H9 (cell line): ENCODE measurements at regions not wholly inside any gene's neighbourhood (a gene's known extent, or its start where the extent isn't known, plus 50 kb on each side); places are given as distances from the start of the nearest gene placed in this dataset.

Experiments
- DNase-seq: peaks from one replicate; pipeline ENCODE4 v3.0.0-alpha.2; 2017
- H2AFZ ChIP-seq: one replicate; pipeline ENCODE4 v1.6.1; 2013; ENCODE audit warnings: mild to moderate bottlenecking, low read length, control low read depth, moderate library complexity
- H2AK5ac ChIP-seq: 2 replicates; pipeline ENCODE4 v1.6.1; 2013; ENCODE audit warnings: low read length, control low read depth, mixed read lengths; ENCODE audit not compliant: insufficient read length
- H2BK120ac ChIP-seq: one replicate; pipeline ENCODE4 v1.6.1; 2013; ENCODE audit warnings: low read depth, mild to moderate bottlenecking, low read length, control low read depth, inconsistent platforms; ENCODE audit not compliant: poor library complexity, severe bottlenecking
- H2BK12ac ChIP-seq: 2 replicates; pipeline ENCODE4 v1.6.1; 2013; ENCODE audit warnings: low read length, control low read depth, mixed read lengths, low read depth; ENCODE audit not compliant: insufficient read length
- H2BK15ac ChIP-seq: 2 replicates; pipeline ENCODE4 v1.6.1; 2013; ENCODE audit warnings: low read depth, low read length, control low read depth
- H2BK20ac ChIP-seq: one replicate; pipeline ENCODE4 v1.6.1; 2013; ENCODE audit warnings: low read depth, mild to moderate bottlenecking, low read length, control low read depth, inconsistent platforms; ENCODE audit not compliant: poor library complexity, severe bottlenecking
- H2BK5ac ChIP-seq: 2 replicates; pipeline ENCODE4 v1.6.1; 2013; ENCODE audit warnings: low read length, control low read depth, mixed read lengths; ENCODE audit not compliant: insufficient read length
- H3K14ac ChIP-seq: 2 replicates; pipeline ENCODE4 v1.6.1; 2013; ENCODE audit warnings: low read length, control low read depth; ENCODE audit not compliant: insufficient read depth
- H3K18ac ChIP-seq: 2 replicates; pipeline ENCODE4 v1.6.1; 2013; ENCODE audit warnings: low read depth, mild to moderate bottlenecking, mixed read lengths, low read length, control low read depth; ENCODE audit not compliant: insufficient read length
- H3K23ac ChIP-seq: 2 replicates; pipeline ENCODE4 v1.6.1; 2013; ENCODE audit warnings: low read length, control low read depth, mixed read lengths, low read depth; ENCODE audit not compliant: insufficient read length
- H3K23me2 ChIP-seq: 2 replicates; pipeline ENCODE4 v1.6.1; 2013; ENCODE audit warnings: low read depth, mild to moderate bottlenecking, mixed read lengths, low read length, control low read depth; ENCODE audit not compliant: insufficient read length, poor library complexity, severe bottlenecking
- H3K27ac ChIP-seq: 2 replicates; pipeline ENCODE4 v1.5.1; 2013; ENCODE audit warnings: low read length, control low read depth, mixed read lengths, low read depth; ENCODE audit not compliant: insufficient read length
- H3K27me3 ChIP-seq: 2 replicates; pipeline ENCODE4 v1.6.1; 2013; ENCODE audit warnings: low read length, control low read depth, inconsistent platforms; ENCODE audit not compliant: insufficient read depth
- H3K4ac ChIP-seq: 2 replicates; pipeline ENCODE4 v1.6.1; 2013; ENCODE audit warnings: low read depth, mild to moderate bottlenecking, control low read depth, inconsistent platforms, low read length, moderate library complexity
- H3K4me1 ChIP-seq: 2 replicates; pipeline ENCODE4 v1.6.1; 2013; ENCODE audit warnings: low read length, control low read depth, inconsistent platforms; ENCODE audit not compliant: insufficient read depth
- H3K4me2 ChIP-seq: 2 replicates; pipeline ENCODE4 v1.6.1; 2013; ENCODE audit warnings: low read length, control low read depth, mixed read lengths; ENCODE audit not compliant: insufficient read length, insufficient read depth
- H3K56ac ChIP-seq: 2 replicates; pipeline ENCODE4 v1.6.1; 2013; ENCODE audit warnings: low read depth, mild to moderate bottlenecking, mixed read lengths, low read length, control low read depth; ENCODE audit not compliant: insufficient read length
- H3K79me1 ChIP-seq: 2 replicates; pipeline ENCODE4 v1.6.1; 2013; ENCODE audit warnings: low read depth, mild to moderate bottlenecking, moderate library complexity, low read length, control low read depth, inconsistent platforms; ENCODE audit not compliant: insufficient read depth, poor library complexity, severe bottlenecking
- H3K79me2 ChIP-seq: 2 replicates; pipeline ENCODE4 v1.6.1; 2013; ENCODE audit warnings: low read length, control low read depth, inconsistent platforms; ENCODE audit not compliant: insufficient read depth
- H3K9ac ChIP-seq: 2 replicates; pipeline ENCODE4 v1.6.1; 2013; ENCODE audit warnings: low read length, control low read depth, mixed read lengths; ENCODE audit not compliant: insufficient read length; ENCODE audit errors: extremely low read depth
- H3K9me3 ChIP-seq: one replicate; pipeline ENCODE4 v1.6.1; 2013; ENCODE audit warnings: low read depth, low read length, inconsistent platforms; ENCODE audit not compliant: control insufficient read depth
- H3T11ph ChIP-seq: one replicate; pipeline ENCODE4 v1.6.1; 2013; ENCODE audit warnings: mild to moderate bottlenecking, low read length, control low read depth, inconsistent platforms
- H4K20me1 ChIP-seq: one replicate; pipeline ENCODE4 v1.6.1; 2013; ENCODE audit not compliant: control insufficient read depth, insufficient read length, insufficient read depth
- H4K5ac ChIP-seq: 2 replicates; pipeline ENCODE4 v1.6.1; 2013; ENCODE audit warnings: low read depth, mild to moderate bottlenecking, mixed read lengths, low read length, control low read depth; ENCODE audit not compliant: insufficient read length
- H4K8ac ChIP-seq: replicated peaks from 2 replicates; pipeline ENCODE4 v1.6.1; 2013; ENCODE audit warnings: low read length, control low read depth, mixed read lengths, low read depth; ENCODE audit not compliant: insufficient read length
- H4K91ac ChIP-seq: 2 replicates; pipeline ENCODE4 v1.6.1; 2013; ENCODE audit warnings: low read depth, mild to moderate bottlenecking, moderate library complexity, mixed read lengths, low read length, control low read depth; ENCODE audit not compliant: insufficient read length
- H3K27ac Mint-ChIP-seq, 3 experiments: 2 replicates in 2 of 3; 3 replicates in 1 of 3; pipeline ENCODE4 v1.8.0; 2020 to 2021; ENCODE audit warnings: mixed read lengths in 3 of 3, mild to moderate bottlenecking in 1 of 3, moderate library complexity in 1 of 3
- H3K27me3 Mint-ChIP-seq: 2 replicates; pipeline ENCODE4 v1.8.0; 2021; ENCODE audit warnings: low read depth, mild to moderate bottlenecking, moderate library complexity, mixed read lengths
- H3K36me3 Mint-ChIP-seq, 3 experiments: 2 replicates in 2 of 3; 3 replicates in 1 of 3; pipeline ENCODE4 v1.8.0; 2020 to 2021; ENCODE audit warnings: low read depth in 3 of 3, mixed read lengths in 3 of 3; ENCODE audit not compliant: insufficient read depth in 1 of 3
- H3K4me1 Mint-ChIP-seq, 2 experiments: 2 replicates each; pipeline ENCODE4 v1.8.0; 2020; ENCODE audit warnings: mixed read lengths in 2 of 2
- H3K4me3 Mint-ChIP-seq, 2 experiments: 2 replicates in 1 of 2; 3 replicates in 1 of 2; pipeline ENCODE4 v1.8.0; 2020 to 2021; ENCODE audit warnings: mild to moderate bottlenecking in 2 of 2, mixed read lengths in 2 of 2, moderate library complexity in 1 of 2
- H3K9me3 Mint-ChIP-seq, 2 experiments: 2 replicates in 1 of 2; 3 replicates in 1 of 2; pipeline ENCODE4 v1.8.0; 2020; ENCODE audit warnings: mild to moderate bottlenecking in 2 of 2, mixed read lengths in 2 of 2, moderate library complexity in 1 of 2
- WGBS: extraction: QIAGEN DNeasy Blood & Tissue Kit; methylation state at CpG from one replicate; pipeline ENCODE4 v1.1.7; 2013; ENCODE audit warnings: missing lambda C conversion rate, low lambda C conversion rate, mixed read lengths; ENCODE audit not compliant: insufficient read length; ENCODE audit errors: extremely low coverage; 5-methylcytosine and 5-hydroxymethylcytosine counted together
- TF ChIP-seq, protein P1 (sequence below): fragments of 200-600 bp; sonication (generic); conservative IDR thresholded peaks from 3 replicates; pipeline ENCODE4 v1.8.0; 2021; ENCODE audit warnings: antibody characterized with exemption, mild to moderate bottlenecking

DNA sequence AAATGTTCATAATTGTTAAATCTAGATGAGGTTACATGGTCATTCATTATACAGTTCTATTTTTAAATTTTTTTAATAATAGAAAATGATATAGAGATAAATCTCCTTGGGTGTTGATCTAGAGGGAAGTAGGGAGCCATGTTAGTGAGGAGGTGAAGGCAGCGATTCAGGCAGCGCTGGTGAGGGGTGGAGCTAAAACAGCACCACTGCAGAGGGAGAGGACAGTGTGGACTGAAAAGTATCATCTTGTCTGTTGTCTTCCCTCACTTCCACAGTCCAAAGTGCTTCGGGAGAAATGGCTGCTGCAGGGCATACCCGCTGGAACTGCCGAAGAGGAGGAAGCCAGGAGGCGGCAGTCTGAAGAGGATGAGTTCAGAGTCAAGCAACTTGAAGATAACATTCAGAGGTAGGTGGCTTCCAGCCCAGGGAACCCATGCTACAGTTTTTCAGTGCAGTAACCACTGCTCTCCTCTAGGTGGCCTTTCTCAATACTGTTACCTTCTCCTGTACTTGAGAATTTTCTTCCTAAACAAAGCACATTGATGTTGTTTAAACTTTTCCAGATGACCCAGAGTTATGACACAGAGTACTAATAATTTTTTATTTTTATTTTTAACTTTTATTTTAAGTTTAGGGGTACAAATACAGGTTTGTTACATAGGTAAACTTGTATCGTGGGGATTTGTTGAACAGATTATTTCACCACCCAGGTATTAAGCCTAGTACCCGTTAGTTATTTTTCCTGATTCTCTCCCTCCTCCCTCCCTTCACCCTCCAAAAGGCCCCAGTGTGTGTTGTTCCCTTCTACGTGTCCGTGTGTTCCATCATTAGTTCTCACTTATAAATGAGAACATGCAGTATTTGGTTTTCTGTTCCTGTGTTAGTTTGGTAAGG, 100.5 kb downstream of the PALM2AKAP2 start:
- no peak overlapping the region for H2BK12ac ChIP-seq
- no peak overlapping the region for H2BK20ac ChIP-seq
- no peak overlapping the region for H3K18ac ChIP-seq
- no peak overlapping the region for H3K9ac ChIP-seq
- no peak overlapping the region for H2AK5ac ChIP-seq
- Mint-ChIP-seq H3K9me3 (no peaks in the 10 kb centered on the region), H3K27me3 (no peaks in the 10 kb centered on the region), H3K4me3 (0 out of 5 replicates have a peak overlapping the region, but pooled peaks of 1 of the 2 experiments have one; percentile 33), H3K4me1 (peaks cover 6 to 9% of the 10 kb centered on the region in 2 experiments), H3K36me3 (no peaks in the 10 kb centered on the region), H3K27ac (peak overlapping the region; percentile 22 to 73 (median 31); a peak in 3 of 7 replicates)
- DNase-seq = peak; percentile 80
- no peak overlapping the region for H3K56ac ChIP-seq
- no peak overlapping the region for H3K23ac ChIP-seq
- no peak overlapping the region for H3K4me2 ChIP-seq
- no peaks in the 10 kb centered on the region for H4K20me1 ChIP-seq
- H2BK120ac ChIP-seq = no peak overlapping the region
- no peak overlapping the region for H4K91ac ChIP-seq
- H3K27me3 ChIP-seq = no peaks in the 10 kb centered on the region
- no peak overlapping the region for H3K27ac ChIP-seq
- no peaks in the 10 kb centered on the region for H3K23me2 ChIP-seq
- H4K8ac ChIP-seq = no peak overlapping the region
- no peaks in the 10 kb centered on the region for H3K79me2 ChIP-seq
- TF ChIP-seq, protein P1, sequence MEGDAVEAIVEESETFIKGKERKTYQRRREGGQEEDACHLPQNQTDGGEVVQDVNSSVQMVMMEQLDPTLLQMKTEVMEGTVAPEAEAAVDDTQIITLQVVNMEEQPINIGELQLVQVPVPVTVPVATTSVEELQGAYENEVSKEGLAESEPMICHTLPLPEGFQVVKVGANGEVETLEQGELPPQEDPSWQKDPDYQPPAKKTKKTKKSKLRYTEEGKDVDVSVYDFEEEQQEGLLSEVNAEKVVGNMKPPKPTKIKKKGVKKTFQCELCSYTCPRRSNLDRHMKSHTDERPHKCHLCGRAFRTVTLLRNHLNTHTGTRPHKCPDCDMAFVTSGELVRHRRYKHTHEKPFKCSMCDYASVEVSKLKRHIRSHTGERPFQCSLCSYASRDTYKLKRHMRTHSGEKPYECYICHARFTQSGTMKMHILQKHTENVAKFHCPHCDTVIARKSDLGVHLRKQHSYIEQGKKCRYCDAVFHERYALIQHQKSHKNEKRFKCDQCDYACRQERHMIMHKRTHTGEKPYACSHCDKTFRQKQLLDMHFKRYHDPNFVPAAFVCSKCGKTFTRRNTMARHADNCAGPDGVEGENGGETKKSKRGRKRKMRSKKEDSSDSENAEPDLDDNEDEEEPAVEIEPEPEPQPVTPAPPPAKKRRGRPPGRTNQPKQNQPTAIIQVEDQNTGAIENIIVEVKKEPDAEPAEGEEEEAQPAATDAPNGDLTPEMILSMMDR = peak; percentile 83
- H3K4ac ChIP-seq = no peak overlapping the region
- no peak overlapping the region for H3T11ph ChIP-seq
- no peaks in the 10 kb centered on the region for H3K9me3 ChIP-seq
- H4K5ac ChIP-seq = no peak overlapping the region
- no peak overlapping the region for H3K14ac ChIP-seq
- no CpG with 5 or more reads among the region's 10 CpGs for WGBS
- H3K4me1 ChIP-seq = no peaks in the 10 kb centered on the region
- H2BK5ac ChIP-seq = no peak overlapping the region
- no peaks in the 10 kb centered on the region for H3K79me1 ChIP-seq
- H2BK15ac ChIP-seq = no peak overlapping the region
- no peak overlapping the region for H2AFZ ChIP-seq
